CD4-positive, alpha-beta memory T cell (primary cell): ENCODE measurements at regions not wholly inside any gene's neighbourhood (a gene's known extent, or its start where the extent isn't known, plus 50 kb on each side); places are given as distances from the start of the nearest gene placed in this dataset.
"Not testable (repeated sequence)": the region's sequence is repeated elsewhere in the genome, so short reads cannot be mapped to it uniquely, and the experiment has no call there.

Source experiments
- CTCF ChIA-PET: fragments of 350-600 bp; sonication (Branson Sonifier 250); formaldehyde crosslinking; loops from one replicate; lab custom pipeline; 2021; ENCODE audit warnings: inconsistent platforms; ENCODE audit not compliant: partially characterized antibody; lab: Charles Lee
- POLR2A ChIA-PET: fragments of 350-600 bp; sonication (Branson Sonifier 250); formaldehyde crosslinking; loops from one replicate; lab custom pipeline; 2021; ENCODE audit not compliant: partially characterized antibody; lab: Charles Lee
- DNase-seq, 5 donors: peaks; one replicate each; pipeline versions ENCODE4 v3.0.0 to v3.0.0-alpha.2; 2020 to 2022; ENCODE audit warnings: mixed read lengths in 1 of 5
- H3K27ac ChIP-seq: one replicate; pipeline ENCODE4 v1.7.0; 2013; ENCODE audit warnings: low read depth, low read length
- H3K27me3 ChIP-seq: 2 replicates; pipeline ENCODE4 v1.7.0; 2013; ENCODE audit warnings: mild to moderate bottlenecking, low read length, moderate library complexity; ENCODE audit not compliant: insufficient read depth
- H3K36me3 ChIP-seq: 2 replicates; pipeline ENCODE4 v1.7.0; 2013; ENCODE audit warnings: mild to moderate bottlenecking, low read length, moderate library complexity; ENCODE audit not compliant: insufficient read depth
- H3K4me1 ChIP-seq: 2 replicates; pipeline ENCODE4 v1.7.0; 2013; ENCODE audit warnings: mild to moderate bottlenecking, low read length, moderate library complexity; ENCODE audit not compliant: insufficient read depth
- H3K4me3 ChIP-seq, 2 donors: one replicate each; pipeline ENCODE4 v1.7.0; 2013; ENCODE audit warnings: low read length in 2 of 2, mild to moderate bottlenecking in 1 of 2
- H3K9me3 ChIP-seq, 2 donors: one replicate each; pipeline ENCODE4 v1.7.0; 2013; ENCODE audit warnings: low read length in 2 of 2, control low read depth in 1 of 2; ENCODE audit not compliant: control insufficient read depth in 1 of 2
- H3K27ac Mint-ChIP-seq, 7 donors: one replicate each; pipeline ENCODE4 v1.8.0; 2020 to 2021; ENCODE audit warnings: mixed read lengths in 7 of 7, mild to moderate bottlenecking in 6 of 7, inconsistent platforms in 3 of 7, moderate library complexity in 3 of 7
- H3K27me3 Mint-ChIP-seq, 2 donors: one replicate each; pipeline ENCODE4 v1.8.0; 2020 to 2021; ENCODE audit warnings: mixed read lengths in 2 of 2
- H3K36me3 Mint-ChIP-seq, 2 donors: one replicate each; pipeline ENCODE4 v1.8.0; 2020 to 2021; ENCODE audit warnings: mixed read lengths in 2 of 2, inconsistent platforms in 1 of 2, mild to moderate bottlenecking in 1 of 2
- H3K4me1 Mint-ChIP-seq, 4 donors: one replicate each; pipeline ENCODE4 v1.8.0; 2020 to 2021; ENCODE audit warnings: mixed read lengths in 4 of 4, mild to moderate bottlenecking in 1 of 4
- H3K4me3 Mint-ChIP-seq, 8 donors: one replicate each; pipeline ENCODE4 v1.8.0; 2020 to 2021; ENCODE audit warnings: mixed read lengths in 8 of 8, mild to moderate bottlenecking in 7 of 8, moderate library complexity in 6 of 8, inconsistent platforms in 3 of 8
- H3K9me3 Mint-ChIP-seq, 8 donors: one replicate each; pipeline ENCODE4 v1.8.0; 2020 to 2021; ENCODE audit warnings: mixed read lengths in 8 of 8, mild to moderate bottlenecking in 5 of 8, inconsistent platforms in 3 of 8, moderate library complexity in 1 of 8
- intact Hi-C: fragments of 100-400 bp; cut with micrococcal nuclease; formaldehyde crosslinking; loops from one replicate; pipeline ENCODE4 v1.15.1; 2023

- intact Hi-C loops: no loop called here
- Mint-ChIP-seq H3K9me3 (peaks cover 1 to 10% (median 5%) of the 10 kb centered on the region in 8 donors), H3K36me3 (no peaks in the 10 kb centered on the region), H3K27me3 (no peaks in the 10 kb centered on the region), H3K27ac (no peak overlapping the region), H3K4me3 (no peak overlapping the region), H3K4me1 (no peaks in the 10 kb centered on the region)
- Histone ChIP-seq H3K36me3 (no peaks in the 10 kb centered on the region), H3K27me3 (no peaks in the 10 kb centered on the region), H3K9me3 (no peaks in the 10 kb centered on the region), H3K27ac (no peak overlapping the region), H3K4me3 (no peak overlapping the region), H3K4me1 (no peaks in the 10 kb centered on the region)
- POLR2A ChIA-PET: no interaction called here
- no peak for DNase-seq
- CTCF ChIA-PET: no interaction called here
Measured at GRCh38 chr13:65789815-65790214, 1440.3 kb downstream of the PCDH9 start.

- Mint-ChIP-seq H3K4me1 (no peaks in the 10 kb centered on the region), H3K4me3 (no peak overlapping the region), H3K27ac (no peak overlapping the region), H3K9me3 (peaks cover 2 to 16% (median 12%) of the 10 kb centered on the region in 8 donors), H3K27me3 (no peaks in the 10 kb centered on the region), H3K36me3 (no peaks in the 10 kb centered on the region)
- DNase-seq: no peak
- H3K4me1 ChIP-seq: no peaks in the 10 kb centered on the region
- no peaks in the 10 kb centered on the region for H3K27me3 ChIP-seq
- CTCF ChIA-PET: interaction anchor here (1.4 kb wide), 1 partner anchor 9 kb away, joined by 3 read pairs; no protein-coding TSS in a partner anchor
- POLR2A ChIA-PET: no interaction called here
- no peaks in the 10 kb centered on the region for H3K9me3 ChIP-seq
- intact Hi-C loops: no loop called here
- H3K36me3 ChIP-seq: no peaks in the 10 kb centered on the region
- no peak overlapping the region for H3K4me3 ChIP-seq
- H3K27ac ChIP-seq: no peak overlapping the region
Measured at GRCh38 chr13:65787082-65787481, 1443.1 kb downstream of the PCDH9 start.

- no peak for DNase-seq
Measured at GRCh38 chr13:65784088-65784816, 1445.9 kb downstream of the PCDH9 start.

GRCh38 chr13:65783383-65783782 is 1446.8 kb downstream of the PCDH9 start:
- Mint-ChIP-seq H3K27ac (no peak overlapping the region), H3K4me1 (no peaks in the 10 kb centered on the region), H3K9me3 (peaks cover 4 to 20% (median 10%) of the 10 kb centered on the region in 8 donors), H3K4me3 (no peak overlapping the region), H3K36me3 (no peaks in the 10 kb centered on the region), H3K27me3 (no peaks in the 10 kb centered on the region)
- no peak for DNase-seq
- no peaks in the 10 kb centered on the region for H3K9me3 ChIP-seq
- H3K36me3 ChIP-seq: no peaks in the 10 kb centered on the region
- H3K27me3 ChIP-seq: no peaks in the 10 kb centered on the region
- CTCF ChIA-PET: no interaction called here
- H3K27ac ChIP-seq: no peak overlapping the region
- POLR2A ChIA-PET: no interaction called here
- intact Hi-C loops: no loop called here
- H3K4me1 ChIP-seq: no peaks in the 10 kb centered on the region
- no peak overlapping the region for H3K4me3 ChIP-seq

More at GRCh38 chr13:65784088-65784816, 1445.9 kb downstream of the PCDH9 start:
- H3K4me1 ChIP-seq: no peaks in the 10 kb centered on the region
- Mint-ChIP-seq H3K27ac (no peak overlapping the region), H3K36me3 (no peaks in the 10 kb centered on the region), H3K27me3 (no peaks in the 10 kb centered on the region), H3K4me1 (no peaks in the 10 kb centered on the region), H3K9me3 (peaks cover 3 to 20% (median 10%) of the 10 kb centered on the region in 8 donors), H3K4me3 (no peak overlapping the region)
- POLR2A ChIA-PET: no interaction called here
- H3K36me3 ChIP-seq: no peaks in the 10 kb centered on the region
- no peaks in the 10 kb centered on the region for H3K9me3 ChIP-seq
- H3K4me3 ChIP-seq: no peak overlapping the region
- CTCF ChIA-PET: no interaction called here
- no peaks in the 10 kb centered on the region for H3K27me3 ChIP-seq
- intact Hi-C loops: no loop called here
- no peak overlapping the region for H3K27ac ChIP-seq

GRCh38 chr13:65771704-65772313 is 1458.3 kb downstream of the PCDH9 start:
- H3K27me3 Mint-ChIP-seq, H3K36me3 ChIP-seq, POLR2A ChIA-PET, H3K36me3 Mint-ChIP-seq, H3K4me3 ChIP-seq, intact Hi-C loops, DNase-seq, CTCF ChIA-PET, H3K4me3 Mint-ChIP-seq, H3K27me3 ChIP-seq, H3K27ac ChIP-seq, H3K9me3 ChIP-seq, H3K4me1 Mint-ChIP-seq, H3K4me1 ChIP-seq, H3K27ac Mint-ChIP-seq: not testable (repeated sequence)
- H3K9me3 Mint-ChIP-seq: peaks cover 2 to 30% (median 21%) of the 10 kb centered on the region in 8 donors

- peaks cover 0 to 25% (median 18%) of the 10 kb centered on the region in 8 donors for H3K9me3 Mint-ChIP-seq
- ChIA-PET POLR2A (no interaction called here), CTCF (no interaction called here)
- Histone ChIP-seq H3K4me3 (no peak overlapping the region), H3K27me3 (no peaks in the 10 kb centered on the region), H3K27ac (no peak overlapping the region), H3K4me1 (no peaks in the 10 kb centered on the region), H3K9me3 (peaks cover 0 to 4% of the 10 kb centered on the region in 2 donors), H3K36me3 (no peaks in the 10 kb centered on the region)
- intact Hi-C loops: no loop called here
- H3K36me3 Mint-ChIP-seq: no peaks in the 10 kb centered on the region
- no peak for DNase-seq
- H3K27ac Mint-ChIP-seq: no peak overlapping the region
- no peaks in the 10 kb centered on the region for H3K4me1 Mint-ChIP-seq
- no peak overlapping the region for H3K4me3 Mint-ChIP-seq
- no peaks in the 10 kb centered on the region for H3K27me3 Mint-ChIP-seq
Measured at GRCh38 chr13:65768545-65768944, 1461.6 kb downstream of the PCDH9 start.

- Mint-ChIP-seq H3K4me3 (no peak overlapping the region), H3K36me3 (no peaks in the 10 kb centered on the region), H3K9me3 (peaks cover 0 to 22% (median 14%) of the 10 kb centered on the region in 8 donors), H3K27me3 (no peaks in the 10 kb centered on the region), H3K27ac (no peak overlapping the region), H3K4me1 (no peaks in the 10 kb centered on the region)
- H3K36me3 ChIP-seq: no peaks in the 10 kb centered on the region
- POLR2A ChIA-PET: no interaction called here
- H3K9me3 ChIP-seq: no peaks in the 10 kb centered on the region
- no peak overlapping the region for H3K27ac ChIP-seq
- no peak for DNase-seq
- H3K4me1 ChIP-seq: no peaks in the 10 kb centered on the region
- CTCF ChIA-PET: no interaction called here
- no peak overlapping the region for H3K4me3 ChIP-seq
- no peaks in the 10 kb centered on the region for H3K27me3 ChIP-seq
- intact Hi-C loops: no loop called here
Measured at GRCh38 chr13:65763811-65764210, 1466.3 kb downstream of the PCDH9 start.
